Activated T-helper 1 cell treated with anti-CD3 and anti-CD28 coated beads, Interleukin-12 subunit alpha, Interleukin-12 subunit beta, Interleukin-2, Interleukin-4 antibody, amounts not matched to agents 30 ng/mL and 10 ng/mL and 1 ng/mL, durations not matched to agents 14 hours and 24 hours and 36 hours (primary cell): ENCODE measurements at regions not wholly inside any gene's neighbourhood (a gene's known extent, or its start where the extent isn't known, plus 50 kb on each side); places are given as distances from the start of the nearest gene placed in this dataset.

ENCODE experiments used
- DNase-seq: peaks from one replicate; pipeline ENCODE4 v3.0.0; 2021; ENCODE audit warnings: low spot score
- H3K27ac Mint-ChIP-seq: one replicate; pipeline ENCODE4 v1.8.0; 2021; ENCODE audit warnings: mild to moderate bottlenecking, mixed read lengths
- H3K27me3 Mint-ChIP-seq: one replicate; pipeline ENCODE4 v1.8.0; 2022; ENCODE audit warnings: mild to moderate bottlenecking, moderate library complexity, mixed read lengths; ENCODE audit not compliant: insufficient read depth
- H3K36me3 Mint-ChIP-seq: one replicate; pipeline ENCODE4 v1.8.0; 2021; ENCODE audit warnings: low read depth, mixed read lengths
- H3K4me1 Mint-ChIP-seq: one replicate; pipeline ENCODE4 v1.8.0; 2021; ENCODE audit warnings: low read depth, mixed read lengths
- H3K4me3 Mint-ChIP-seq: one replicate; pipeline ENCODE4 v1.8.0; 2021; ENCODE audit warnings: mild to moderate bottlenecking, moderate library complexity, mixed read lengths
- H3K9me3 Mint-ChIP-seq: one replicate; pipeline ENCODE4 v1.8.0; 2021; ENCODE audit warnings: mixed read lengths
- intact Hi-C: fragments of 100-400 bp; cut with micrococcal nuclease; formaldehyde crosslinking; loops from one replicate; pipeline ENCODE4 v1.15.1; 2024

DNA sequence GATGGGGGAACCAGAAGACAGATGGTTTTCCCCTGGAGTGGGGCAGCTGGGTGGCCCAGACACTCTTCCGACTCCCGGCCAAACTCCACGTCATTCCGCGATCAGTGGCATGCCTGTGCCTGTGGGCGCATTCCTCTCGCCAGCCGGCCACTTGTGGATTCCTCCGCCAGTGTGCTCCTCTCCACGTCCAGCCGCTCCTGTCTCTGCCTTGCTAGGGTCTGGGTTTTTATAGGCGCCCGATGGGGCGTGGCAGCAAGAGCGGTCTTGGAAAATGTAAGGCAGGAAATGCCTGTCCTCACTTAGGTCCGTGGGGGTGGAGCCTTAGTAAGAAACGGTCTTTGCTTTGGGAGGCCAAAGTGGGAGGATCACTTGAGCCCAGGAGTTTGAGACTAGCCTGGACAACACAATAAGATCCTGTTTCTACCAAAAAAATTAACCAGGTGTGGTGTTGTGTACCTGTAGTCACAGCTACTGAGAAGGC lies 81.6 kb upstream of the SEPTIN5 start:
- intact Hi-C loops = no loop called here
- no peak for DNase-seq
- H3K27ac Mint-ChIP-seq = no peak overlapping the region
- no peaks in the 10 kb centered on the region for H3K36me3 Mint-ChIP-seq
- no peak overlapping the region for H3K4me3 Mint-ChIP-seq
- H3K9me3 Mint-ChIP-seq = no peaks in the 10 kb centered on the region
- peaks cover 8% of the 10 kb centered on the region for H3K27me3 Mint-ChIP-seq
- H3K4me1 Mint-ChIP-seq = peaks cover 5% of the 10 kb centered on the region

DNA sequence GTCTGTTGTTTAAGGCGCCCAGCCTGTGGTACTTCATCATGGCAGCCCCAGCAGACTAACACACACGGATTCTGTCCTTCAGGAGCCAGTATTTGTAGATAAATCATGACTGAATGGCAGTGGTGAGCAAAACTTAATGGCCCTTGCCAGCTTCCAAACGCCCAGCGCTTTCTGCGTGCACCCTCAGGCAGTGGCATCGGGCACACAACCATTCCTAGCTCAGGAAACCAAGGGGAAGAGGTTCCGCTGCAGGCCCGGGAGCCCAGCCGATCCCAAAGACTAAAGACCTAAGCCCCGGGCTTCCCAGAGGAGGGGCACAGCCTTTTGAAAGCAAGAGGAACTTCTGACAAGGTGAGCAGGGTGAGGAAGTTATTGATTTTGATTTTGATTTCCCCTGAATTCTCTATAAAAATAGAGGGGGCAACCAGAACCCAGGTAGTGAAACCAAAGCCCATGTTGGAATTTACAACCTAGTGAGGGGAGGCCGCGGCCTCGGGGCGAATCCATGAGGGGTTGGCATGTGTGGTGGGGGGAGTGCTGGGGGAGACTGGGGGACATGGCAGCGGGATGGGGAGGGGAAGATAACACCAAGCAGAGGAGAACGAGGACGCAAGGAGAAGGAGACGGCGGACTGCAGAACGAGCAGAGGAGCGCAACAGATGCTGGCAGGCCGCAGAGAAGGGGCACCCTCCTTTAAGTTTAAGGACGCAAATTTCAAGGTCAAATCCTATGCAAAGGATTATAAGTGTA lies 79.9 kb upstream of the SEPTIN5 start:
- no peak overlapping the region for H3K27ac Mint-ChIP-seq
- no peak overlapping the region for H3K4me3 Mint-ChIP-seq
- intact Hi-C loops = no loop called here
- DNase-seq = no peak
- no peaks in the 10 kb centered on the region for H3K9me3 Mint-ChIP-seq
- H3K4me1 Mint-ChIP-seq = peaks cover 5% of the 10 kb centered on the region
- no peaks in the 10 kb centered on the region for H3K36me3 Mint-ChIP-seq
- peaks cover 4% of the 10 kb centered on the region for H3K27me3 Mint-ChIP-seq

DNA sequence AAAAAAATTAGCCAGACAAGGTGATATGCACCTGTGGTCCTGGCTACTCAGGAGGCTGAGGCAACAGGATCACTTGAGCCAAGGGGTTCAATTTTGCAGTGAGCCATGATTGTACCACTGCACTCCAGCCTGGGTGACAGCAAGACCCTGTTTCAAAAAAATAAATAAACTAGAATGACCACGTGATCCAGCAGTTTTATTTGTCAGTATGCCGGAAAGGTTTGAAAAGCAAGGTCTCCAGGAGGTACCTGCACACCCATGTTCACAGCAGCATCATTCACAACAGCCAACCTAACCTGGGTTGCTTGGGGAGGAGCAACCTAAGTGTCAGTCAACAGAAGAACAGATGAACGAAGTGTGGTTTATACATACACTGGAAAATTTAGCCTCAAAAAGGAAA lies 78.7 kb upstream of the SEPTIN5 start:
- Mint-ChIP-seq H3K4me1 (no peaks in the 10 kb centered on the region), H3K27me3 (peaks cover 4% of the 10 kb centered on the region), H3K4me3 (no peak overlapping the region), H3K36me3 (no peaks in the 10 kb centered on the region), H3K27ac (no peak overlapping the region), H3K9me3 (no peaks in the 10 kb centered on the region)
- DNase-seq = no peak
- intact Hi-C loops = no loop called here

- no peaks in the 10 kb centered on the region for H3K36me3 Mint-ChIP-seq
- intact Hi-C loops = no loop called here
- no peak for DNase-seq
- H3K4me1 Mint-ChIP-seq = no peaks in the 10 kb centered on the region
- no peaks in the 10 kb centered on the region for H3K9me3 Mint-ChIP-seq
- H3K27ac Mint-ChIP-seq = no peak overlapping the region
- peaks cover 1% of the 10 kb centered on the region for H3K27me3 Mint-ChIP-seq
- H3K4me3 Mint-ChIP-seq = no peak overlapping the region
Measured at GRCh38 chr22:19636696-19637407, 77.5 kb upstream of the SEPTIN5 start.

DNA sequence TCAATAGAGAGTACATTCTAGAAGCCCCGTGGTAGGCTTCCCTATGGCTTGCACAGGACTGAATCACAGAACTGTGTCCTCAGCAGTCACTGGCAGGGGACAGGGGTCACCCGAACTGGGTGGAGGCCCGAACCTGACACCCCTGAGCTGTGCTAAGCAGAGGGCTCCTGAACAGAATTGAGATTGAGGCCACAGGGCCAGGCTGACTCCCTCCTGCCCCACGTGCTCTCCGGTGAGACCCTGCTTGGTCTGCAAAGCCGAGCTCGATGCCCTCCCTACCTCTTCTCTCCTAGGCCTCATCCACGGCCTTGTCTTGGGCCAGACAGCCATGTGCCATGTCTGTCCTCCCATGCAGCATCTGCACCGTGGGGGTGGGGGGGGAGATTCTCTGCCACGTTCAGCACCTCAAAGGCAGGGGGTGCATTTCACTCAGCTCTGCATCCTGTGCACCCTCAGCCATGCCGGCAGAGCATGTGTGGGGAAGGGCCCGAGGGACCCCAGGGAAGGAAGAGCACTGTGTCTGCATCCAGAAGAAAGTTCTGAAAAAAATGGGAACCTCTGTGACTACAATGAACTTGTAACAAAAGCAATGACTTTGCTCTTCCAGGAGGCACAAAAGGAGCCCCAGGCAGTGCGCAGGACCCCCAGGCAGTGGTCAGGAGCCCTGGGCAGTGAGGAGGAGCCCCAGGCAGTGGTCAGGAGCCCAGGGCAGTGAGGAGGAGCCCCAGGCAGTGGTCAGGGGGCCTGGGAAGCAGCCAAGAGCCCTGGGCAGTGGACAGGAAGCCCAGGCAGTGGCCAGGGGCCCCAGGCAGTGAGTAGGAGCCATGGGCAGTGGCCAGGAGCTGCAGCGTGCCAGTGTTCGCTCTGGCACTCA lies 76.7 kb upstream of the SEPTIN5 start:
- Mint-ChIP-seq H3K27ac (no peak overlapping the region), H3K27me3 (peaks cover 1% of the 10 kb centered on the region), H3K9me3 (no peaks in the 10 kb centered on the region), H3K36me3 (no peaks in the 10 kb centered on the region), H3K4me3 (no peak overlapping the region), H3K4me1 (no peaks in the 10 kb centered on the region)
- DNase-seq = no peak
- intact Hi-C loops = no loop called here

DNA sequence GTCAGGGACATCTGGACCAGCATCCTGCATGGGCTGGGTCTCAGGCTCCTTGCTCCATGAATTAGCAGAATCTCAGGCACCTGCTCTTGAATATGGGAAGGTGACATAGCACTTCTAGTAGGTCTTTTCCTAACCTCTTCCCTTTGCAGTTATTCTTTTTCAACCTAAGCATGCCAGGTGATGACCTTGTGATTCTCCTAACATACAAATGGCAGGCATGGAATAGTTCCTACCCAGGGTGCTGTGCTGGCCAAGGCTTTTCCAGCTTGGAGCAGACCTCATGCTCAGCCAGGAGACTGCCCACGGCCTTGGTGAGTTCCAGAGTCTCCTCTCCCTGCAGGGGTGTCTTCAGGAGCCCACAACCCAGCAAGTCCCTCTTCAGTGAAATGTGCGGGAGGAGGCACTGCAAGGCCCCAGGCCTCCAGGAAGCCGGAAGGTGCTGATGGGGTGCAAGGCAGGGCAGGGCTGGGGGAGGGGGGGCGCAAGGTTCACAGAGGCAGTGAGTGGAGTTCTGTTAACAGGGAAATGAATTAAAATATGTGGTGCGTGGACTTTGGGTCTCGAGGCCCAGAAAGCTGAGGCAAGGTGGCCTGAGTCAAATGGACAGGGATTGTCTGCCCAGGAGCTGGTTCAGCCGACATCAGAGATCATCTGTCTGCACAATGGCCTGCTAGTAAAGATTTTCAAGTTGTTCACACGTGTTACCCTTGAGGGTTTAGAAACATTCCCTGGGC lies 75.9 kb upstream of the SEPTIN5 start:
- intact Hi-C loops = no loop called here
- no peak overlapping the region for H3K4me3 Mint-ChIP-seq
- no peaks in the 10 kb centered on the region for H3K4me1 Mint-ChIP-seq
- no peaks in the 10 kb centered on the region for H3K36me3 Mint-ChIP-seq
- peaks cover 1% of the 10 kb centered on the region for H3K27me3 Mint-ChIP-seq
- DNase-seq = no peak
- H3K9me3 Mint-ChIP-seq = no peaks in the 10 kb centered on the region
- no peak overlapping the region for H3K27ac Mint-ChIP-seq

DNA sequence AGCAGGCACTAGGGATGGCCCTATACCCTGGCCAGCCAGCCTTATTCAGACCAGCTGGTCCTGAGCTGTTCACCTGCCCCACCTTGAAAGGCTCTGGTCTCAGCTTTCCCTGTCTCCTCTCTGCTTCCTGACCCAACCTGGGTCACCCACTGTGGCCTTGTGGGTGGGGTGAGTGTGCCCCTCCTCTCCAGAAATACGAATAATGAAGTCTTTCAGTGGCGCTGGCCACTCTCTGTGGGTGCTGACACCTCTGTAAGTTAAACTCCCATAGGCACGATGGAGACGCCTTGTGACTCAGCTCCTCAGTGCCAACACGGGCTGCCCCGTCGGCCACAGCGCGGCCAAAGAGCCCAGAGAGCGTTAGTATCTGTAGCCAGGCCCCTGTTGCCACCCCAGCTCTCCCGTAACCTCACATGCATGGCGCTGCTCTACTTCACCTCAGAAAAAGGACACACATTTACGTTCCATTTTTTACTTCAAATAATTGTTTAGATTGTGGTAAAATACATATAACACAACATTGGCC lies 74.6 kb upstream of the SEPTIN5 start:
- Mint-ChIP-seq H3K36me3 (no peaks in the 10 kb centered on the region), H3K4me3 (no peak overlapping the region), H3K27ac (no peak overlapping the region), H3K27me3 (no peaks in the 10 kb centered on the region), H3K4me1 (no peaks in the 10 kb centered on the region), H3K9me3 (no peaks in the 10 kb centered on the region)
- no peak for DNase-seq
- intact Hi-C loops = no loop called here

- Mint-ChIP-seq H3K27ac (no peak overlapping the region), H3K27me3 (no peaks in the 10 kb centered on the region), H3K9me3 (no peaks in the 10 kb centered on the region), H3K4me1 (no peaks in the 10 kb centered on the region), H3K36me3 (no peaks in the 10 kb centered on the region), H3K4me3 (no peak overlapping the region)
- intact Hi-C loops = no loop called here
- DNase-seq = no peak
Measured at GRCh38 chr22:19640306-19640705, 74.0 kb upstream of the SEPTIN5 start.

GRCh38 chr22:19641254-19641982 lies 72.9 kb upstream of the SEPTIN5 start:
- DNase-seq = no peak
- intact Hi-C loops = no loop called here
- no peaks in the 10 kb centered on the region for H3K4me1 Mint-ChIP-seq
- H3K27me3 Mint-ChIP-seq = no peaks in the 10 kb centered on the region
- H3K4me3 Mint-ChIP-seq = no peak overlapping the region
- peaks cover 1% of the 10 kb centered on the region for H3K9me3 Mint-ChIP-seq
- no peak overlapping the region for H3K27ac Mint-ChIP-seq
- H3K36me3 Mint-ChIP-seq = no peaks in the 10 kb centered on the region

DNA sequence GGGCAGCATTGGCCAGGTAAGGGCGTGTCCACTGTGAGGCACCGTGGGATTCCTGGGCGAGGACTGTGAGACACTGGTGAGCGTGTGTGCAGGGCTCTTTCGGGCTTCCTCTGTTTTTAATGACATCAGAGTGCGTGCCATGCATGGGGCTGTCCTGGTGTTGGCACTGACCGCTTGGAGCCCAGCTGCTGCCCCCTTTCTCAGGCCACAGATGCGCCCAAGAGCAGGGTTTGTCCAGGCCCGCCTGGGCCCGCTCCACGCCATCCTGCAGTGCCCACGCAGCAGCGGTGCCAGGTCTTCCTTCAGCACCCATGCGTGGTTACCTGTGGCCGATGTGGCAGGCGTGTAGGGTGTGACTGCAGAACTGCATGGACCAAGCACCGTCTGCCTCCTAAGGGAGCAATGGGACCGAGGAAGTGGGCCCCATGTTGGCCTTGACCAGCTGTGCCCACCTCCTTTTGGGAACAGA lies 72.3 kb upstream of the SEPTIN5 start:
- intact Hi-C loops = no loop called here
- Mint-ChIP-seq H3K9me3 (peaks cover 7% of the 10 kb centered on the region), H3K4me3 (no peak overlapping the region), H3K27ac (no peak overlapping the region), H3K36me3 (no peaks in the 10 kb centered on the region), H3K27me3 (no peaks in the 10 kb centered on the region), H3K4me1 (no peaks in the 10 kb centered on the region)
- DNase-seq = no peak

- no peaks in the 10 kb centered on the region for H3K4me1 Mint-ChIP-seq
- intact Hi-C loops = no loop called here
- no peak for DNase-seq
- H3K9me3 Mint-ChIP-seq = peaks cover 18% of the 10 kb centered on the region
- no peaks in the 10 kb centered on the region for H3K36me3 Mint-ChIP-seq
- no peak overlapping the region for H3K4me3 Mint-ChIP-seq
- no peaks in the 10 kb centered on the region for H3K27me3 Mint-ChIP-seq
- peak overlapping the region; percentile 58 for H3K27ac Mint-ChIP-seq
Measured at GRCh38 chr22:19643448-19644313, 70.6 kb upstream of the SEPTIN5 start.
